HG03342 (cell line): ENCODE measurements at regions not wholly inside any gene's neighbourhood (a gene's known extent, or its start where the extent isn't known, plus 50 kb on each side); places are given as distances from the start of the nearest gene placed in this dataset.

Experiments used
- ATAC-seq: cut with Tn5 transposase; IDR thresholded peaks from one replicate; pipeline ENCODE4 v1.9.1; 2021; ENCODE audit warnings: mild to moderate bottlenecking, moderate library complexity; ENCODE audit not compliant: unreplicated experiment

- ATAC-seq: no peak
These were observed 78.1 kb upstream of the SLC38A11 start for GRCh38 chr2:165033402-165033801.

- no peak for ATAC-seq
These were observed 77.2 kb upstream of the SLC38A11 start for GRCh38 chr2:165032559-165032958.

GRCh38 chr2:165024199-165024598, 68.9 kb upstream of the SLC38A11 start:
- ATAC-seq: no peak

GRCh38 chr2:165022781-165023180, 67.5 kb upstream of the SLC38A11 start:
- no peak for ATAC-seq

GRCh38 chr2:165017966-165018596, 62.8 kb upstream of the SLC38A11 start:
- no peak for ATAC-seq

GRCh38 chr2:165016772-165017411, 61.6 kb upstream of the SLC38A11 start:
- ATAC-seq: peak; percentile 64

GRCh38 chr2:165015052-165015642, 59.8 kb upstream of the SLC38A11 start:
- ATAC-seq: peak; percentile 82

- ATAC-seq: no peak
These were observed 58.8 kb upstream of the SLC38A11 start for GRCh38 chr2:165013944-165014619.

- no peak for ATAC-seq
These were observed 55.9 kb upstream of the SLC38A11 start for GRCh38 chr2:165011199-165011598.

GRCh38 chr2:165010556-165010955, 55.2 kb upstream of the SLC38A11 start:
- no peak for ATAC-seq

GRCh38 chr2:165009466-165009865, 54.1 kb upstream of the SLC38A11 start:
- no peak for ATAC-seq

- no peak for ATAC-seq
These were observed 53.5 kb upstream of the SLC38A11 start for GRCh38 chr2:165008730-165009315.

GRCh38 chr2:165007161-165007744, 51.9 kb upstream of the SLC38A11 start:
- no peak for ATAC-seq
